GM12875 (cell line): ENCODE measurements at regions not wholly inside any gene's neighbourhood (a gene's known extent, or its start where the extent isn't known, plus 50 kb on each side); places are given as distances from the start of the nearest gene placed in this dataset.

Experiments used
- H3K4me3 ChIP-seq: one replicate; pipeline ENCODE4 v1.5.1; 2011; ENCODE audit warnings: low read depth, low read length, control low read depth
- CTCF ChIP-seq: IDR thresholded peaks from 2 replicates; pipeline ENCODE4 v1.5.1; 2011; ENCODE audit warnings: low read depth, mild to moderate bottlenecking, control low read depth, inconsistent platforms, low read length, moderate library complexity, borderline replicate concordance; ENCODE audit not compliant: insufficient read depth

DNA sequence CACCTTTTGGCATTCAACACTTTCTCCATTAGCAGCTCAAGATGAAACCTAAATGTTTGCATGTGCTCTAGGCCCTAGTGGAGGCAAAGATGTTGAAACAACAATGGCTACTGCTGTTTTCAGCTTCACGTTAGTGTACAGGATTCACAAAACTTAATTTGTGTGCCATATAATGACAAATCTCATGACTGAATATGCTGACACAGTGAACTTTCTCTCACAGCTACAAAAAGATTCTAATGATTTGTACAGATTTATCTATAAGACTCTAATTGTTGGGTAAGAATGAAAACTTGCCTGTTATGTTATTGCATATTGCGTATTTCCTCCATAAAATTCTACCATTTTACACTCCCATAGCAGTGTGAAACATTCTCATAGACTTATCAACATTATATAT lies 97.5 kb downstream of the CETN3 start:
- TF ChIP-seq CTCF = no peak
- H3K4me3 ChIP-seq = no peak overlapping the region

DNA sequence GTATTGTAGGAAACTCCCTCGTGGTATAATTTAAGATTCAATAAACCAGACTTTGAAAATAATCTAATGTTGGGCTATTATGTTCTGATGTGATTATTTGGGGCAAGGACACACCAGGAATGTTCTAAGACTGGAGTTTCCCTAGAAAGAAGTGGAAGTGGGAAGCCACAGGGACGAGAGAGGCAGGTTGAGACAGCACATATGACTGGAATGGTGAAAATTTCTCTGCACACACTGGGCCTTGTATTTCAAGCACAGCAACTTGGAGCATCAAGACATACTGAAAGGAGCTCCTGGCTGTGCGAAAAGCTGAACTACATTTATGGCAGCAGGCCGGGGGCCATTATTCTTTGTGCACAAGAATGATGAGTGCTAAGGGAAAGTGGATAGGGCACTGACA lies 98.2 kb downstream of the CETN3 start:
- TF ChIP-seq CTCF = no peak
- no peak overlapping the region for H3K4me3 ChIP-seq

GRCh38 chr5:90308787-90309585 lies 100.6 kb downstream of the CETN3 start:
- no peak for TF ChIP-seq CTCF
- H3K4me3 ChIP-seq = no peak overlapping the region

GRCh38 chr5:90307782-90308181 lies 101.8 kb downstream of the CETN3 start:
- no peak overlapping the region for H3K4me3 ChIP-seq
- TF ChIP-seq CTCF = no peak

DNA sequence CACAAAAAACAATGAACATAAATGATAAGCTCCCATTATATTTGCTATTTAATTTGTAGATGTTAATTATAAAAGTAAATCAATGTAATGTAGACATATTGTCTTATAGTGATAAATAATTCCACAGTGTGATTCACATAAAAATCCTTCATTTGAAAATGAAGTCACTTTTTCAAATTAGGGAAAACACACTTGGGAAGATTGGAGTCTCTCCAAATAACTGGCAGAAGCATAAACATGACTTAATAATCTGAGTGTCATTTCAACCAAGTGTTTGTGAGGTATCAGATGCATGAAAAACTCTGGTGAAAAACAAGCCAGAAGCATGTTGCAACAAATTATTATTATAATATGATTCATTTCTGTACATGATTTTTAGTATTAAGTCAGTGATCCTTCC lies 102.2 kb downstream of the CETN3 start:
- TF ChIP-seq CTCF = no peak
- no peak overlapping the region for H3K4me3 ChIP-seq

DNA sequence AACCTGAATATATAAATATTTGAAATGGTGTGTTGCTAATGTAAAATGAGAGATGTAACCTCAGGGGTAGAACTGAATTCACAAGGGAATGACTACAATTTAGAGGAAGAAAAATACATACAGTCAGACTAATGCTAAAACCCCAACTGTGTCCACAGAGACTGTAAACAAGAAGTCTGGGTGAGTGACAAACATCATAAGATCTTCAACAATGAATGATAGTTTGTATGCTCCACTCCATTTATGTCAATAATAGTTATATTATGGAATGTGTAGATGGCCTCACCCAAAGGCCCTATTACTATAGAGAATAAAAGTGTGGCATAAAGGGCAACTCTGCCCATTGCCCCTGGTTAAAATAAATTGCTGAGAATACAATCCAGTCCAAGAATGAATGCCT lies 102.9 kb downstream of the CETN3 start:
- no peak for TF ChIP-seq CTCF
- H3K4me3 ChIP-seq = no peak overlapping the region

DNA sequence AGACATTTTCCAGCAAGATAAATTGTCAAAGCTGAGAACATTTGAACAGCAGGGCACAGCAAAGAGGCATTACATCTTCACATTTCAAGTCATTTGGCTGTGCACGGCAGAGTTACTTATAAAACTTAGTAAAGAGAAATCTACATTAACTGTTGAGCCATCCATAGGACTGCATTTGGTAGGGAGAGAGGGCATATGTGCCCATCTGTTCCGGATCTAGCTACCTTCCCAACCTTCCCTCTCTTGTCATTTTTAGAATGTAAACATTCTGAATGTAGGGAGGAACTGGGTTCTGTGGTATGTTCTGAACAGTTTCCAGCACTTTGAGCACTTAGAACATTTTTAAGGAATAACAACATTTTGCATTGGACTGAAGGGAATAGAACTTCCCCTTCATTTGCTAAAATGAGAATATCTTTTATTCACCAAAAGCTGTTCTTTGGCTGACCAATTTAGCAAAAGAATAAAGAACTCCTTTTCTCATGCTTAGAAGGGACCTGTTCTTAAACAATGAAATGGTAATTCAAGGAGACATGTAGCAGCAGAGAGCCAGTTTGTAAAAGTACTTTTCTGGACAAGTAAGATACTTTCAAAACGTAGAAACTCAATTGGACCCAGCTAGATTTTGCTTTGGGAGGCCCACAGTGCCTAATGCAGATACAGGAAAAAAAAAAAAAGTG lies 104.4 kb downstream of the CETN3 start:
- no peak for TF ChIP-seq CTCF
- no peak overlapping the region for H3K4me3 ChIP-seq
